HuH-7 (cell line): ENCODE measurements at regions not wholly inside any gene's neighbourhood (a gene's known extent, or its start where the extent isn't known, plus 50 kb on each side); places are given as distances from the start of the nearest gene placed in this dataset.

Source experiments
- DNase-seq: peaks from one replicate; pipeline ENCODE4 v3.0.0; 2011; ENCODE audit warnings: low spot score

DNA sequence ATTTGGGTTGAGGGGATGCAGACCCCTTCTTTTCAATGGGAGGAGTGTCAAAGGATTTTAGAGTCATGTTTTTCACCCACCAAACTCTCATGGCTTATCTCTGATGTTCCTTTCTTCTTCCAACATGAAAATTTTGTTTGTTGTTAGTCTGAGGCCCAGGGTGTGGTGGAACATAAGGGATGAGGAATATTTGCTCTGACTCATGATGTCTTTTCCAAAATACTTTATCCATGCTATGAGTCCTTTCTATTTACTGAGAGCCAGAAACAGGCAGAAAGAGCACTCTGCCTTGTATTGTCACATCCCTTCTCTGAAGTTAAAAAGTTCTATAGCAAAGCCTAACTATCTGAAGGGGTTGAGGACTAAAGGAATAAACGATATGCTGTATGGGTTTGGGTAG lies 61.6 kb upstream of the GYPA start:
- no peak for DNase-seq

DNA sequence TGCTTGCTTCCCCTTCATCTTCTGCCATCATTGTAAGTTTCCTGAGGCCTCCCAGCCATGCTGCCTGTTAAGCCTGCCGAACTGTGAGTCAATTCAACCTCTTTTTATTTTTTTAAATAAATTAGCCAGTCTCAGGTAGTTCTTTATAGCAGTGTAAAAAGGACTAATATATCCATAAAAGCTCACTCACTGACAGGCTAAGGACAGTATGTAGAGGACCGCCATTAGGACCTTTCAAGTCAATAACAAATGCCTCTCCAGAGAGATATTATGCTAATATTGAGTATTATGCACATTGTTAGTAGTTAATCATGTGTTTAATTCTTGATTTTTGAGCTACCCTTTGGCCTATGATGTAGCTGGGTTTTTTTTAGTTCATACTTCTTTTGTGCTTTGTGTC lies 62.6 kb upstream of the GYPA start:
- DNase-seq, result no peak

DNA sequence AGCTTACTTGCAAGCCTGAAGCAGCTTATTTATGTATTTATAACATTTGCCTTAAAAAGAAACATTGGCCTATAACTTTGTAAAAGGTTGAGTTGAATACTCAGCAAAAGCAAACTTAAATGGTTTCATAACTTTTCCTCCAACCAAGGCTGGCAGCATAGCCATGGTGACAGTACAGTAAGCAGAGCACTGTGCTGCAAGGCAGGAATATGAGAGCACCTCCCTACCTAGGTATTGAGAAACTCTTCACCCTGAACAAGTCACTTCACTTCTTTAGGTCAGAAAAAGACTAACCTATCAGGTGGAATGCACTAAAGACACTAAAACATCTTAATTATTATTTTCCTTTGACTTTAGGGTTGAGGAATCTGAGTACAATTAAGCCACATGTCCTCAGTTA lies 63.9 kb upstream of the GYPA start:
- no peak for DNase-seq

DNA sequence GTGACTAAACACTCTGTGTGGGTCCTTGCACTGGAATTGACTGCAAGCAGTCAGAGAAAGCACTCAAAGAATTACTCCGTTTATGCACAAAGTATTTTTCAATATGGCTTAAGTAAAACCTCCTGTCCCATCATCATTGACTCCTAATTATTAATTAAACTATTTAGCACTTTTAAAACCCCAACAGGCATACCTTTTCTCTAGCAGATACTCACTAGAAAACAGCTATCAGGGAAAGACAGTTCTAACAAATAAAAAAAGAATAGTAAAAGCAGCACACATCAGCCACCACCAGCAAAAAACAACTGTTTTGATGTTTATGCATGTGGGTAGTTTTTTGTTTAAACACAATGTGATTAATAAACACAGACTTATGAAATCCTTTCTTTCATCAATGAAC lies 66.2 kb upstream of the GYPA start:
- DNase-seq, result no peak

DNA sequence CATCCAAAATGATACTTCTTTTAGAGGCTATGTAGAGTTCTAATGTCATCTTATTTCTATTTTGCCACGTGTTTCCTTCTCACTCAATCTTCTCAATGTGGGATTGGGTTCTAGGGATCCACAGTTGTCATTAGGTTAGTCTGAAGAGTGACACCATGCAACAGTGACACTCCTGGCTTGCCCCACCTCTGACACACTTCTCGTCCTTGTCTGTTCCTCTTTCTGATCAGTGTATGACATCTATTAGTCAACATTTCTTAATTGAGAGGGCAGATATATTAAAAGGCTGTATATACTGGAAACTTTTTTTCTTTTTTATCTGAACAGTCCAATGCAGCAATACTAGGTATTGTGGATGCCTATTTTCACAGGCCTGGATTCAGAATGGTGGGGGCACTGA lies 67.6 kb upstream of the GYPA start:
- no peak for DNase-seq

DNA sequence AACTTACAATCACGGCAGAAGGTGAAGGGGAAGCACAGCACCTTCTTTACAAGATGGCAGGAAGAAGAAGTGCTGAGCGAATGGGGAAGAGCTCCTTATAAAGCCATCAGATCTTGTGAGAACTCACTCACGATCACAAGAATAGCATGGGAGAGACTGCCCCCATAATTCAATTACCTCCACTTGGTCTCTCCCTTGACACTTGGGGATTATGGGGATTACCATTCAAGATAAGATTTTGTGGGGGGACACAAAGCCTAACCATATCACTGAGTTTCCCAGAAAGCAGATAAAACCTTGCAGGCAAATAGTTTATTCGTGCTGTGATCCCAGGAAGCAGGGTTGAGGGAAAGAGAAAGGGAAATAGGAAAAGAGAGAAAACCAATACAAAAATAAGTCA lies 69.0 kb upstream of the GYPA start:
- DNase-seq, result no peak

DNA sequence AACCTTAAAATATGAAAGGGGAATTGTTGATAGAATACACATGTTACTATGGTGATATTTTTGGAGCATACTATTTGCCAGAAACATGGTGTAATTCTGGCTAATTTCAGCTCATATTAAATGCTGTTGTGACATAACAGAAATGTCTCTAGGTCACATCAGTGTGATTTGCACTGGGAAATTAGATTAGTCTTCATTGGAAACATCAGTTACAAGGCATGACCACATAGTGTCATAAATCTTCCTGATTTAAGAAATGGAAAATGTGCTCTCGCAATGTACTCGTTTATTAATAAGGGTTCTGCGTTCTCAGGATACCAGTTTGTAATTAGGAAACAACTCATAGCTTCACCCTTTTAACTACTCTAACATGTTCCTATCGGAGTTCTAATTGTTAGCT lies 72.9 kb upstream of the GYPA start:
- no peak for DNase-seq

DNA sequence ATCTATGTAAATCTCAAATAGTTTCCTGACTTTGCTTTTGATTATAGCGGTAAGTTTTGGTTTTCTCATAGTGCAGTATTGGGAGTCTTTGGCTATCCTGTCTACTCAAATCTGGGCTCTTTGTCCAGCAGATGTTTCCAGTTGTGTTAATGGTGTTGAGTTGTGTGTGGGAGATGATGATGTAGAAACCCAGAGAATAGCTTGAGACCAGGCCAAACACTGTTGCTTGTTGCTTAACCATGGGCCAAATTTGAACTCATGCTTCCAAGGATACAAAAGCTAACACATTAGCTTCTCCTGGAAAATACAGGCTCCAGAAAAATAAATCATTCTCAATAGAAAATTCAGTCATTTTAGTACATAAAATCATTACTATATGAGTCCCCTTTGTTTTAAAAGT lies 82.6 kb upstream of the GYPA start:
- no peak for DNase-seq

DNA sequence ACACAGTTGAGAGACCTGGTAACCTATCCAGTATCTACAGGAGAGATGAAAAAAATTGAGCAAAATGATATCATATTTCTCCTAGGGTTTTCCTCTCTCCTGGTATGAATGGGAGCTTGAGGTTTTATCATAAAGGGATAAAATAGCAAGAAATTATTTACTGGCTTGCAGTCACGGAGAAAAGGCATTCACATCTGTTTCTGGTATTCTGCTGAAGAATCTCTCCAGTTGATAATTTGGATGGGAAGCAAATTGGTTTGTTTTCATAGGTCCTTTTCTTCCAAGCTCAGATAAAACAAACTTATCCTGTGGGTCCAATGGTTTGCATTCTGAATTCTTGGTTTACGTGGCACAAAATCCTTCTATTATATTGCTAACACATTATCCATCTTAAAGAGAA lies 83.1 kb upstream of the GYPA start:
- DNase-seq, result no peak

DNA sequence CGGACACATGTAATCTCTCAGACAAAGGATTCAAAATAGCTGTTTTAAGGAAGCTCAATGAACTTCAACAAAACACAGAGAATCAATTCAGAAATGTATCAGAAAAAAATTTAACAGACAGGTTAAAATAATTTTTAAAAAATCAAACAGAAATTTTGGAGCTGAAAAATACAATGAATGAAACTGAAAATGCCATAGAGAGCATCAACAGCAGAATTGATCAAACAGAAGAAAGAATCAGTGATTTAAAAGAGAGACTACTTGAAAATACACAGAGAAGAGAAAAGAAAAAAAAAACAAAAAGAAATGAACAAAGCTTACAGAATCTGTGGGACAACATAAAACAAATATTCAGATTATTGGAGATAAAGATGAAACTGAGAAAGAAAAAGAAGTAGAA lies 118.8 kb upstream of the GYPA start:
- no peak for DNase-seq

DNA sequence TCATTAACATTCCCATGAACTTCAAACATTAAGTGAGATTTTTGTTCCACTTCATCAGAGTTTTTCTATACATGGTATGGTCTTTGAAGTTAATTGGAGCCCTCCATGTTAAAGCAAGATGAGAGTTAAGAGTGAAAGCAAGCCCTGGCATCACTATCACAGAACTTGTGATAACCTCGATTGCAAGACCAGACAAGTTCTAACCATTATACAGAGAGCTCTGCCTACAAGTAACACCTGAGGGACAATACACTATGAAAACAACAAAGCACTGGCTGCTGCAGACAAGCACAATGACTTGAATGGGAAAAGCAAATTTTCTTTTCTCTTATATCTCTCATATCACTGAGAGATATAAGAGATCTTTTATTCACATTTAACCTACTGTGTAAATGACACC lies 126.6 kb upstream of the GYPA start:
- DNase-seq, result no peak

DNA sequence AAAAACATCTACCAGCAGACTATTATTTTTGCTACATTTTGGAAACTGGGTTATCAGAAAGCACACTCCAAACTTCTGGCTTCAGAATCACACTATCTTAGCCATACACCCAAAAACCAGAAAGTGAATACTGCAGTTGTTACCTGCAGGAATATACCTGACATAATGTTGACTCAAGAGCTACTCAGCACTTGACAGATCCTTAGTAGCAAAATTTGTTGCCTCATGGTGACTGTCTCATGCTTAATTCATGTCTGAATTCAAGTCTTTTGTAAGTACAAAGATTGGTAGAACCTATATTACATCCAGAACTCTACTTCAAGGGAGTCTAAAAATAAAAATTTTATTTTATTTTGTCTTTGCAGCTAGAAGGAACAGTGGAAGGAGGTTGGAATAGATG lies 140.2 kb upstream of the GYPA start:
- no peak for DNase-seq

DNA sequence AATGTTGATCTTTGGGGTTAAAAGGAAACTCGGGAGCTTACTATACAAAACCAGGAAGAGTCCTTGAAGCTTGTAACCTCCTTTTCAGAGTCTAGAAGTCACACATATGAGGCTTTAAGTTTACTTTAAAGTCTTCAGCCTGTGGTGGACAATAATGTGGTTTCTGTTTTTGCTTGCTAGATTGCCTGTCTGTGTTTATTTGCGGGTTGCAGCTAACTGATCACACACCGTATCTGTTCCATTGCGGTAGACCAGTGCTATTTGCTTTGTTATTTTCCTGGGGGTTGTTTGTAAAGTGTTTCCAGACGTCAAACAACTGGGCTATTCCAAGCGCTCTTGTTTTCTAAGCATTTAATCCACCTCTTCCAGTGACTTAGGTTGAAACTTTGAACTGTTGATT lies 143.0 kb upstream of the GYPA start:
- no peak for DNase-seq

DNA sequence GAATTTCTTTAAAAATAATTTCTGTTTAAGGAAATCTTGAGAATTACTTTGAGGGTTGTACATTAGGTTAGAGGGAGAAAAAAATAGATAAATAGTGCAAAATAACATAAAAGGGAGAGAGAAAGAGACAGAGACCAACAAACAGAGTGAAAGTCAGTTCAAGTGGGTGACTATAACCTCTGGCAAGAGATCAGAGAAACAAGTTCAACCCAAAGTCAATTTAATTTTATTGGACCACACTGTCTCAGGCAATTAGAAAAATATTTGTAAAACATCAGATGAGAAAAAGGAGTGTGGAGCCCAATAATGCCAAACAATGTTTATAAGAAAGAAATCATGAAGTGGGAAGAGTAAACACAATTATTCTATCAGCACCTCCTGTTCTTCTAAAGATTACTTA lies 143.5 kb upstream of the GYPA start:
- no peak for DNase-seq

DNA sequence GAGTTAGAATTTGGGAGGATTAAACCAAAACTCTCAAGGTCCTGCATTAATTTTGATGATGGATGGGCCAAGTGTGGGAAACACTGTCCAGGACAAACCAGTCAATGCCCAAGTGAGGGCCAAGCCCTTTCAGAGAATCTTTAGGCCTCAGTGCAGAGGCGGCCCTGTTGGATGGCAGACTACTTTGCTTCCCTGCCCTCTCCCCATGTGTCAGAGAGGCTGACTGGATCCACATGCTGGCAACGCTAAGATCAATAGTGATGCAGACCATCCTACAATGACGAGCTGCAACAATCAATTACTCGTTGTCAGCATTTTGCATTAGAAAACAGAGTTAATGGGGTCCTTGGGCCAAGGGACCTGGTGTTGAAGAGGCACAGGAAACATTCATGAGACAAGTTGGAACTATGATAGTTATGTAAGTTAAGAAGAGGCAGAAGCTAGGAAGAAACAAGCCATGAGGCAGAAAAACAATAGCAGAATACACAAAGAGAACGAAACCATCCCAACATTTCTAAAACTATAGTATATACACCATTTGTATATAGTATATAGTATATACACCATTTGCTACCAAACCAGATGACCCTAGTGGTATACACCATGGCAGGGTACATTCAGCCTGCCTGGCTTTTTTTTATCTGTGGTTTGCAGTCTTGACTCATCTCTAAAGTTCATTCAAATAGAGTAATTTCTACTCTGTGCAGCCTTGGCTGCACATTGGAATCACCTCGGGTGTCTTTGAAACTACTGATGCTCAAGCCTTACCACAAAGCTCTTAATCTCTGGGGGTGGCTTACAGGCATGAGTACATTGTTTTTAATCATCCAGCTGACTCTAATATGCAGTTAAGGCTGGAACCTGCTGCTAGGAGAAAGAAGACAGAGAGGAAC lies 147.7 kb upstream of the GYPA start:
- DNase-seq, result no peak

DNA sequence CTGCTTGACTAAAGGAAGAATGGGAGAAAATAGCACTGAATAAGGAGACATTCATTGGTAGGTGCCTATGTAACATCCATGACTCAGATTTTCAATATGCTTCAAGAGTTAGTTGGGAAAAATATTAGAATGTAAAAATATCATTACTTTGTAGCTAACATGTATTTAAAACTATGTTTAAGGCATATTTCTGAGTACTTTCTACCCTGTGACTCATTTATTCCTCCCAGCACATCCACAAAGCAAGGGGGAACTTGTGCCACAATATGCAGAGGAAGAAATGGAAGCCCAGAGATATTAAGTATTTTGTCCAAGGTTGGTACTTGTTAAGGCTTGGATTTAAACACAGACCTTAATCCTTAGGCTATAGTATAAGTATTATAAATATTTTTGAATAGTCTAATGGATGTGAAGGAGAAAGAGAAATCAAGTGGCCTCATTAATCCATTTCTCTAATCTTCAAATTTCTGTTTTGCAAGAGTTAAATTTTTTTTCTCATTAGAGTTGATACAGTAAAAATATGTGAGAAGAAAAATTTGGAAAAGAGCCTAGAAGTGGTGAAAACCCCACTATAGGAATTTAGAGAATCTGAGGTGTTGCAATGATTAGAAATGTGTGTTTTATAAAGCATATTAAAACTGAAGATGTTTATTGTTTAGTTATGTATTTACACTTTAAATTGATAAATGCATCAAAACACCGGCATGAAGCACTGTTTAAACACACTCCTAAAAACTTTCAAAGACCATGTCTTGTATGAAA lies 149.3 kb upstream of the GYPA start:
- no peak for DNase-seq

DNA sequence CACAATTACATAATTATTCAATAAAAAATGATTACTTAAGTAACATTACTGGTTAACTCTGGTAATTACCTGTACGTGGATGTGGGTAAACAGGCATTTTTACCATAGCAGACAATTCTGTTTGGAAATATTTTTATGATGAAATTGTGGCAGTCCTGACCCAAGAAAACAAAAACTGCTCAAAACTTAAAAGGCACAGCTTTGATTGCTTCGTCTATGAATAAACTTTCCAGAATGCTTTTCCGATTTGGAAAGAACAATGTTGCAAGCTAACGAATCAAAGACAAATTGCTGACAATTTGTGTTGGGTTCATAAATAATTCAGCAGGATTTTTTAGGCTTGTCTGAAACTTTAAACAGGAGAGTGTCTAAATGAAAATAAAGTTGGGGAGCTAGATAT lies 150.6 kb upstream of the GYPA start:
- DNase-seq, result no peak

DNA sequence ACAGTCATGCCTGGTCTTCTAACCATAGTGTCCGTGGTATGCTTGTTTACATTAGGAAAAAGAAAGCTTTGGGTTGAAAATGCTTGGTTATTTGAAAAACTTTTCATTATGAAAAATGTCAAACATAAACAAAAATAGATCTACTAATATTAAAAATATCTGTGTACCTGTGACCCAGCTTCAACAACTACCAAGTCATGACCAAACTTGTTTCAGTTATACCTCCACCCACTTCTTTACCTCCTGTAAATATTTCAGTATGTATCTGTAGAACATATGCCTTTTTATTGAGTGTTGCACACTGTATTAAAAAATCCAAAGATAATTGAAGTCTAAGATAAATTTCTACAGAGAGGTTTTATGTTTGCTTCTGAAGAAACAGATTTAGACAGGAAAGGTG lies 153.7 kb upstream of the GYPA start:
- DNase-seq, result no peak

DNA sequence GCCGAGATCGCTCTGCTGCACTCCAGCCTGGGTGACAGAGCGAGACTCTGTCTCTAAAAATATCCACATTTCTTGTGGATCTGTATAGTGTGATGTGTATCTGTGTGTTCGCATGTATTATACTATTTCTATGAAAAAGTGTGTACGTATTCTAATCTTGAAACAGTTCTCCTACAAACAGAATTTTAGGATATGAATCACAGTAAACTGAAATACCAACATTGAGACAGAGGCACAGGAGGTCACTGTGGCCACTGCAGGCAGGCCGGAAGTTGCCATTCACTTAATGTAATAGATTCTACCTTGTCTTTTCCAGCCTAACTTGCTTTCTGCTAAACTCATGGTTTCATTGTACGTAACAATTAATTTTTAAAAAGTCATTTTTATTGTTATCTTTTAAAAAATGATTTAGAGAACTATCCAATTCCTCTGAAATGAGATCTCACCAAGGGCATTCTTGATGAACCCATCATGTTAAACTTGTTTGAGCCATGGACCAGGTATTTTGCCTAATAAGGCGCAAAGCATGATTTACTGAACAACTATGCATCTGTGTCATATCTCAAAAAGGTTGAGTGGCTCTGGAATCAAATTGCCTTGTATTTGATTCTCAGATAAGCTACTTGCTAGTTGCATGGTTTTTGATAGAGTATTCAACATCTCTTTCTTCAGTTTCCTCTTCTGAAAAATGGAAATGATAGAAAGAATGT lies 154.9 kb upstream of the GYPA start:
- no peak for DNase-seq

DNA sequence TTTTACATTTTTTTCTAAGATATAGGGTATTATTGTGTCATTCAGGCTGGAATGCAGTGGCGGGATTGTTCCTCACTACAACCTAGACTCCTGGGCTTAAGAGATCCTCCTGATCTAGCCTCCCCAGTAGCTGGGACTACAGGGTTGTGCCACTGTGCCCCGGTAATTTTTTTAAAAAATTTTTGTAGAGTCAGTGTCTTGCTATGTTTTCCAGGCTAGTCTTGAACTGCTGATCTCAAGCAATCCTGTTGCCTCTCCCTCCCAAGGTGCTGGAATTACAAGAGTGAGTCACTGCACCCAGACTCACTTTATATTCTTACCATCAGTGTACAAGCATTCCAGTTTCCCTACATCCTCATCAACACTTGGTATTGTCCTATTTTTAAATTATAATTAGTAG lies 156.4 kb upstream of the GYPA start:
- no peak for DNase-seq

DNA sequence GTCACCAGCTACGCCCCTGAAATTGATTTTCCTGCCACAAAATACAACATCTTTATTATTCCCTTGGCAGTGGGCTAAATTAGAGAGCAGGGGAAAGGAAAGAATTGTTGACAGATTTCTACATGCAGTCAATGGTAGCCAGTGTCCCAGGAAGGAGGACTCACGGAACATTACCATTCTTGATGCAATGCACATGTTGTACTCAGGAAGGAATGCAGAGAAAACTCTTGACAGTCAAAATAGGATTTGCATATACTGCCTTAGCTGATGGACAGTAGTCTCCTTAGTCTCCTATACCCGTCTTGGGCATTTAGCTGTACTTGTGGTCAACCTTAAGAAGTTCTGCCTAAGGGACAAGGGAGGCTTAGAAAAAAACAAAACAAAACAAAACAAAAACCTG lies 158.0 kb upstream of the GYPA start:
- no peak for DNase-seq

DNA sequence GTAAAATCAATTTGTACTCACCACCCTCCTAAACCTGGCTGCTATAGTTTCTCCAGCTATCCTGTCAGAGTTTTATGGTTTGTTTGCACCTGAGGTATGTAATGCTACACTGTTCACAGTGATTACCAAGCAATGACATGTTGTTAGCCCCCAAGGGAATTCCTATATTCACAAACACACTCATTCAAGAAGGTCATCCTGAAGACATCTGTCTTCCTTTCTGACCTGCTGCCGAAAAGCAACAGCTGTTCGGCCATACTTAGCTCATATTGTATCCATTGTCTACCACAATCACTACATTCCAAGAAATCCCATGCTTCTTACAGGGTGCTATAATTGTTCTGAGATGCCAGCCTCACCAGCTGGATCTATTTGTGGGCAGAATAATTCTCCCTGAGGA lies 160.1 kb upstream of the GYPA start:
- no peak for DNase-seq
